IgD-negative memory B cell (primary cell): ENCODE measurements at regions not wholly inside any gene's neighbourhood (a gene's known extent, or its start where the extent isn't known, plus 50 kb on each side); places are given as distances from the start of the nearest gene placed in this dataset.
A peak's percentile ranks its signal among the peaks of the same experiment; 100 is the strongest.

ENCODE experiments used
- H3K27ac Mint-ChIP-seq, 3 donors: one replicate each; pipeline ENCODE4 v1.8.0; 2020 to 2022; ENCODE audit warnings: mild to moderate bottlenecking in 3 of 3, mixed read lengths in 3 of 3, moderate library complexity in 1 of 3
- H3K27me3 Mint-ChIP-seq: one replicate; pipeline ENCODE4 v1.8.0; 2021; ENCODE audit warnings: mixed read lengths
- H3K36me3 Mint-ChIP-seq: one replicate; pipeline ENCODE4 v1.8.0; 2020; ENCODE audit warnings: mild to moderate bottlenecking, mixed read lengths
- H3K4me1 Mint-ChIP-seq, 3 donors: one replicate each; pipeline ENCODE4 v1.8.0; 2020 to 2022; ENCODE audit warnings: mixed read lengths in 3 of 3, mild to moderate bottlenecking in 1 of 3
- H3K4me3 Mint-ChIP-seq, 4 donors: one replicate each; pipeline ENCODE4 v1.8.0; 2020 to 2022; ENCODE audit warnings: mild to moderate bottlenecking in 4 of 4, mixed read lengths in 4 of 4, moderate library complexity in 3 of 4
- H3K9me3 Mint-ChIP-seq, 3 donors: one replicate each; pipeline ENCODE4 v1.8.0; 2020 to 2021; ENCODE audit warnings: mixed read lengths in 3 of 3, mild to moderate bottlenecking in 1 of 3

DNA sequence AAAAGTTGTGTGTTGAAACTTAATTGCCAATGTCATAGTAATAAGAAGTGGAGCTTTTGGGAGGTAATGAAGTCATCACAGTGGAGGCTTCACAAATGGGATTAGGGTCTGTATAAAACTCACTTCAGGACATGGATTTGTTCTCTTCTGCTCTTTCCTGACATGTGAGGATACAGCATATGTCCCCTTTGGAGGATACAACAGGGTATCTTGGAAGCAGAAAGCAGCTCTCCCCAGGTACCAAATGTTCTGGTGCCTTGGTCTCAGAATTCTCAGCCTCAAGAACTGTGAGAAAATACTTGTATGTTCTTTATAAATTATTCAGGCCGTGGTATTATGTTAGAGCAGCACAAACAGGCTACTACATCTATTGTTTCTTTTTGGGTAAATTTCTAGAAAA, 210.9 kb downstream of the DIPK2A start:
- no peak overlapping the region for H3K4me3 Mint-ChIP-seq
- H3K27ac Mint-ChIP-seq = peak overlapping the region in 1 of 3 donors; percentile 23
- peaks cover 0 to 2% (median 0%) of the 10 kb centered on the region in 3 donors for H3K9me3 Mint-ChIP-seq

GRCh38 chr3:144185276-144185675, 213.7 kb downstream of the DIPK2A start:
- peaks cover 0 to 2% (median 0%) of the 10 kb centered on the region in 3 donors for H3K9me3 Mint-ChIP-seq
- H3K27ac Mint-ChIP-seq = no peak overlapping the region
- no peaks in the 10 kb centered on the region for H3K36me3 Mint-ChIP-seq
- peaks cover 0 to 2% (median 2%) of the 10 kb centered on the region in 3 donors for H3K4me1 Mint-ChIP-seq
- no peak overlapping the region for H3K4me3 Mint-ChIP-seq
- H3K27me3 Mint-ChIP-seq = no peaks in the 10 kb centered on the region

More for the DNA sequence above, 210.9 kb downstream of the DIPK2A start:
- H3K4me1 Mint-ChIP-seq = no peaks in the 10 kb centered on the region
- no peaks in the 10 kb centered on the region for H3K36me3 Mint-ChIP-seq
- H3K27me3 Mint-ChIP-seq = no peaks in the 10 kb centered on the region

- Mint-ChIP-seq H3K27ac (no peak overlapping the region), H3K36me3 (no peaks in the 10 kb centered on the region), H3K4me1 (peaks cover 0 to 2% (median 2%) of the 10 kb centered on the region in 3 donors), H3K4me3 (no peak overlapping the region), H3K9me3 (peaks cover 0 to 6% (median 2%) of the 10 kb centered on the region in 3 donors), H3K27me3 (no peaks in the 10 kb centered on the region)
These were observed 216.0 kb downstream of the DIPK2A start for GRCh38 chr3:144187531-144188210.

DNA sequence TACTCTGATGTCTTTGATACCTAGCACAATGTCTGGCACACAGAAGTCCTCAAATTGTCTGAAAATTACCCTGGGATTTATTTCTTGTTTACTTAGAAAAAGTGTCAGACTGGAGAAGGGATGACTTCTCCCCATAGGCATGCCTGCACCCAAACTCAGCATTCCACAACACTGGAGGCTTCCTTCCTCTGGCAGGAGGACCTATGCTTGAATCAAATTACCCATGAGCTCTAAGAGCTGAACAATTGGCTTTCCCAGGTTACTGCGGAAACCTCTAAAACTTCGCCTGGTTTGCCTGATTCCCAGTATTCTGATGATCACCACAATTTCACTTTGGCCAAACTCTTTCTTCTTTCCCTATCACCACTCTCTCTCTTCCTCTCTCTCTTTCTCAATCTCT, 217.4 kb downstream of the DIPK2A start:
- Mint-ChIP-seq H3K27me3 (no peaks in the 10 kb centered on the region), H3K4me1 (peaks cover 0 to 2% (median 2%) of the 10 kb centered on the region in 3 donors), H3K9me3 (peaks cover 0 to 6% (median 4%) of the 10 kb centered on the region in 3 donors), H3K4me3 (no peak overlapping the region), H3K27ac (no peak overlapping the region), H3K36me3 (no peaks in the 10 kb centered on the region)

DNA sequence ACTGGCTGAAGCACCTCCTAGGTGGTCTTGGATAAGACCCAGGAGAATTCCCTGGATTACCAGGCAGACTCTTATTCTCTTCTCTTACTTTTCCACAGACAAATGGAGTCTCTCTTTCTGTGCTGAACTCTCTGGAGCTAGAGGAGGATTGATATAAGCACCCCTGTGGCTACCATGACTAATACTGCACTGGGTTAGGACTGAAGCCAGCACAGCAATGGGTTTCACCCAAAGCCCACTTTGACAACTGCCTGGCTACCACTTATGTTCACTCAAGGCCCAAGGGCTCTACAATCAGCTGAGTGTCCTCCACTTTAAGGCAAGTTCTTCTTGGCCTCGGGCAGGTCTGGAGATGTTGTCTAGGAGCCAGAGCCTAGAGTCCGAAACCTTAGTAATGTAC, 225.5 kb downstream of the DIPK2A start:
- H3K4me3 Mint-ChIP-seq = no peak overlapping the region

DNA sequence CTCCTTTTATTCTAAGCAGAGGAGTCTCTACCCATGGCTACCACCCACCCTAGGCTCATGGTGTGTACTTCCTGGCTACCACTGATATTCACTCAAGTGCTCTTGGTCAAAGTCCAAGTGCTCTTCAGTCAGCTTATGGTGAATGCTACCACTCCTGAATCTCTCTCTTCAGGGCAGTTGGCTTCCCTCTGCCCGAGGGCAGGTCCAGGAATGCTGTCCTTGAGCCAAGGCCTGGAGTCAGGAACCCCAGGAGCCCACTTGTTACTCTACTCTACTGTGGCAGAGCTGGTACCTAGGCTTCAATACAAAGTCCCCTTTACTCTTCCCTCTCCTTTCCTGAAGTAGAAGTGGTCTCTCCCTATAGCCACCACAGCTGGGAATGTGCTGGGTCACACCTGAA, 226.0 kb downstream of the DIPK2A start:
- Mint-ChIP-seq H3K9me3 (peaks cover 7 to 13% (median 10%) of the 10 kb centered on the region in 3 donors), H3K4me3 (no peak overlapping the region), H3K27me3 (no peaks in the 10 kb centered on the region), H3K4me1 (no peaks in the 10 kb centered on the region), H3K36me3 (peaks cover 2% of the 10 kb centered on the region), H3K27ac (no peak overlapping the region)

More for the DNA sequence above, 225.5 kb downstream of the DIPK2A start:
- Mint-ChIP-seq H3K27me3 (no peaks in the 10 kb centered on the region), H3K27ac (no peak overlapping the region), H3K4me1 (no peaks in the 10 kb centered on the region), H3K36me3 (peaks cover 2% of the 10 kb centered on the region), H3K9me3 (peaks cover 7 to 13% (median 10%) of the 10 kb centered on the region in 3 donors)

GRCh38 chr3:144200004-144200403, 228.4 kb downstream of the DIPK2A start:
- Mint-ChIP-seq H3K27me3 (no peaks in the 10 kb centered on the region), H3K9me3 (peaks cover 4 to 9% (median 6%) of the 10 kb centered on the region in 3 donors), H3K27ac (no peak overlapping the region), H3K36me3 (peaks cover under 1% of the 10 kb centered on the region), H3K4me1 (no peaks in the 10 kb centered on the region), H3K4me3 (no peak overlapping the region)

GRCh38 chr3:144200466-144200865, 228.8 kb downstream of the DIPK2A start:
- H3K27me3 Mint-ChIP-seq = no peaks in the 10 kb centered on the region
- H3K4me3 Mint-ChIP-seq = no peak overlapping the region
- H3K4me1 Mint-ChIP-seq = no peaks in the 10 kb centered on the region
- H3K36me3 Mint-ChIP-seq = no peaks in the 10 kb centered on the region
- no peak overlapping the region for H3K27ac Mint-ChIP-seq
- peaks cover 3 to 6% (median 4%) of the 10 kb centered on the region in 3 donors for H3K9me3 Mint-ChIP-seq

GRCh38 chr3:144221761-144222160, 250.1 kb downstream of the DIPK2A start:
- Mint-ChIP-seq H3K9me3 (peaks cover 0 to 4% (median 0%) of the 10 kb centered on the region in 3 donors), H3K27ac (no peak overlapping the region), H3K4me1 (no peaks in the 10 kb centered on the region), H3K4me3 (no peak overlapping the region), H3K27me3 (no peaks in the 10 kb centered on the region), H3K36me3 (no peaks in the 10 kb centered on the region)

DNA sequence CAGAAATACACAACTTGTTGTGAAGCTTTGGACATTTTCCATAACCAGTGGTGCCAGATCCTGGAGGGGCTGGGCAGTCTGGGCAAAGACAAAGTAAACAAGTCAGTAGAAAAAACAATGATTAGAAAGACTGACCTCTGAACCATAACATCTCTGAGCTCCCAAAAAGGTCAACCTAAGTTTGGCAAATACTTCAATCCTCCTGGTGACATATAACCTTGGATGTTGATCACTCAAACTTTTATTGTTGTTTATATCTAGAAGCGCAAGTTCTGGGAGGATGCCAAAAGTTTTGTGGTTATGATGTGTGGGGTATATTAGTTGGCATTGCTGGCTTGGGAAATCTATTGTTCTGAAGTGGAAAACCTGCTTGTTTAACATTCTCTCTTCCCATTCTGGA, 257.7 kb downstream of the DIPK2A start:
- peaks cover 0 to 4% (median 0%) of the 10 kb centered on the region in 3 donors for H3K9me3 Mint-ChIP-seq
- no peak overlapping the region for H3K4me3 Mint-ChIP-seq
- H3K27me3 Mint-ChIP-seq = no peaks in the 10 kb centered on the region
- no peaks in the 10 kb centered on the region for H3K36me3 Mint-ChIP-seq
- no peaks in the 10 kb centered on the region for H3K4me1 Mint-ChIP-seq
- H3K27ac Mint-ChIP-seq = no peak overlapping the region

- no peaks in the 10 kb centered on the region for H3K36me3 Mint-ChIP-seq
- H3K27ac Mint-ChIP-seq = no peak overlapping the region
- H3K4me1 Mint-ChIP-seq = no peaks in the 10 kb centered on the region
- no peaks in the 10 kb centered on the region for H3K27me3 Mint-ChIP-seq
- H3K4me3 Mint-ChIP-seq = no peak overlapping the region
- H3K9me3 Mint-ChIP-seq = peaks cover 0 to 4% (median 0%) of the 10 kb centered on the region in 3 donors
These were observed 258.3 kb downstream of the DIPK2A start for GRCh38 chr3:144229953-144230352.

GRCh38 chr3:144235489-144235888, 263.9 kb downstream of the DIPK2A start:
- Mint-ChIP-seq H3K9me3 (peaks cover 0 to 2% (median 2%) of the 10 kb centered on the region in 3 donors), H3K27me3 (peaks cover 2% of the 10 kb centered on the region), H3K36me3 (no peaks in the 10 kb centered on the region), H3K4me3 (no peak overlapping the region), H3K4me1 (no peaks in the 10 kb centered on the region), H3K27ac (no peak overlapping the region)

GRCh38 chr3:144237351-144237750, 265.7 kb downstream of the DIPK2A start:
- H3K4me3 Mint-ChIP-seq = no peak overlapping the region
- peaks cover 0 to 2% (median 2%) of the 10 kb centered on the region in 3 donors for H3K9me3 Mint-ChIP-seq
- no peaks in the 10 kb centered on the region for H3K4me1 Mint-ChIP-seq
- no peaks in the 10 kb centered on the region for H3K36me3 Mint-ChIP-seq
- H3K27ac Mint-ChIP-seq = no peak overlapping the region
- H3K27me3 Mint-ChIP-seq = peaks cover 2% of the 10 kb centered on the region

DNA sequence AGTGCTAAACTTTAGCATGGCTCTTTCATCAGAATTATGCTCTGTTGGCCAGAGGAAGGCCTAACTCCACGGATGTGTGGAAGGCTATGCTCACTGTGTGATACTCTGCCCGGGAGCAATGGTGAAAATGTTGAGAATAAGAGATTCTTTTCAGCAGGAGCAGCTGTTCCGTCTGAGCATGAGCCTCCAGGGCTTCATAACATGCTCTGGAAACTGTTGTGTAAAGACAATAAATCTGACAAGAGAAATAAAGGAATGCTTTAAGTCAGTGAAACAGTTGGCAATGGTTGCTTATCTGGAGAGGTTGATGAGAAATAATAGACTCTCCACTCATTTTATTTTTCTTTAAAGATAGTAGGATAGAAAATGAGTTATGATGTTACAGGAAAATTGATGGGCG, 269.8 kb downstream of the DIPK2A start:
- Mint-ChIP-seq H3K4me1 (no peaks in the 10 kb centered on the region), H3K27me3 (peaks cover 2% of the 10 kb centered on the region), H3K36me3 (peaks cover 2% of the 10 kb centered on the region), H3K27ac (no peak overlapping the region), H3K4me3 (no peak overlapping the region), H3K9me3 (peaks cover 0 to 2% (median 0%) of the 10 kb centered on the region in 3 donors)

- Mint-ChIP-seq H3K9me3 (peaks cover 0 to 2% (median 0%) of the 10 kb centered on the region in 3 donors), H3K36me3 (peaks cover 2% of the 10 kb centered on the region), H3K27me3 (peaks cover 2% of the 10 kb centered on the region), H3K4me3 (no peak overlapping the region), H3K27ac (no peak overlapping the region), H3K4me1 (no peaks in the 10 kb centered on the region)
These were observed 271.1 kb downstream of the DIPK2A start for GRCh38 chr3:144242747-144243146.

DNA sequence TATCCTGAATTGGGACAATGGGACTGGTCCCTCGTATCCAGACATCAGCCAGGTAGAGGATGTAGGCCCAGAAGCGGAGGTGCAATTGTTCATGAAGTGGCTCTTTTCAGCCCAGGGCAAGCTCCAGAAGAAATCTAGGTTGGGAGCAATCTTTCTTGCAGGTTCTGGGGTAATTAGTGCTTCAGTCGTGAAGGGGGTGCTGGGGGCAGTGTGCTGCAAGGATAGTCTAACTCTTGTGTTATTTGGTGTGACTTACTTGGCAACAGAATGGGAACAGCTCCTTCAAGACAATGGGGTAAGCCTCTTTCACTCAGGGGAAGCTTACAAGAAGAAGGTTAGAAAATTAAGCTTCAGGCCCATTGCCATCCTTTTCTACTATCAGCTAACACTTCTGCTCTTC, 273.0 kb downstream of the DIPK2A start:
- Mint-ChIP-seq H3K9me3 (no peaks in the 10 kb centered on the region), H3K36me3 (peaks cover 2% of the 10 kb centered on the region), H3K4me1 (no peaks in the 10 kb centered on the region), H3K4me3 (no peak overlapping the region), H3K27me3 (no peaks in the 10 kb centered on the region), H3K27ac (no peak overlapping the region)
